ENCODE measurements at regions not wholly inside any gene's neighbourhood (a gene's known extent, or its start where the extent isn't known, plus 50 kb on each side); places are given as distances from the start of the nearest gene placed in this dataset.

GRCh38 chrX:82125103-82125502 lies 923.2 kb downstream of the SH3BGRL start:
- H3K4me3 ChIP-seq (ENCODE audit: low read depth in 2 of 2, low read length in 1 of 2), result no peak overlapping the region
- ChIA-PET CTCF (no interaction called here), POLR2A (no interaction called here)
- H3K4me2 ChIP-seq, result no peak overlapping the region
- TF ChIP-seq MEF2A (IDR thresholded peaks at IDR 0.05; ENCODE audit: borderline replicate concordance, low read depth), result no peak
- H2AFZ ChIP-seq (ENCODE audit: low read depth), result no peak overlapping the region
- WGBS (ENCODE audit: low lambda C conversion rate), result 5% methylated on average over 2 of the region's 2 CpGs
- H3K27ac ChIP-seq (ENCODE audit: low read depth in 2 of 2, low read length in 1 of 2), result no peak overlapping the region
- H3F3A ChIP-seq (replicated peaks; ENCODE audit: insufficient read depth), result no peaks in the 10 kb centered on the region
- H3K4me1 ChIP-seq (ENCODE audit: control insufficient read depth in 1 of 2, insufficient read depth in 2 of 2, low read depth in 1 of 2, low read length in 1 of 2), result no peaks in the 10 kb centered on the region
- DNase-seq, result no peak
- no peaks in the 10 kb centered on the region; the same call in 1 of the 2 replicates for H3K9me2 ChIP-seq
- H3K9ac ChIP-seq, result no peak overlapping the region
- H3K27me3 ChIP-seq (ENCODE audit: insufficient read depth), result no peaks in the 10 kb centered on the region
- H4K20me1 ChIP-seq (ENCODE audit: insufficient read depth), result no peaks in the 10 kb centered on the region
- no peaks in the 10 kb centered on the region for H3K9me3 ChIP-seq
- no peaks in the 10 kb centered on the region for H3K79me2 ChIP-seq (ENCODE audit: insufficient read depth)
- H3K36me3 ChIP-seq (replicated peaks in 1 of 2; ENCODE audit: control insufficient read depth in 1 of 2, insufficient read depth in 2 of 2, low read length in 1 of 2), result no peaks in the 10 kb centered on the region

- no peak for DNase-seq
- Histone ChIP-seq H3K9me3 (no peaks in the 10 kb centered on the region), H3K4me2 (no peak overlapping the region), H3K9ac (no peak overlapping the region), H3K36me3 (replicated peaks in 1 of 2; ENCODE audit: control insufficient read depth in 1 of 2, insufficient read depth in 2 of 2, low read length in 1 of 2) (no peaks in the 10 kb centered on the region), H3K4me1 (ENCODE audit: control insufficient read depth in 1 of 2, insufficient read depth in 2 of 2, low read depth in 1 of 2, low read length in 1 of 2) (no peaks in the 10 kb centered on the region), H4K20me1 (ENCODE audit: insufficient read depth) (no peaks in the 10 kb centered on the region), H3K27ac (ENCODE audit: low read depth in 2 of 2, low read length in 1 of 2) (no peak overlapping the region), H3K27me3 (ENCODE audit: insufficient read depth) (no peaks in the 10 kb centered on the region), H3F3A (replicated peaks; ENCODE audit: insufficient read depth) (no peaks in the 10 kb centered on the region), H3K9me2 (no peaks in the 10 kb centered on the region; the same call in 1 of the 2 replicates), H3K79me2 (ENCODE audit: insufficient read depth) (no peaks in the 10 kb centered on the region), H3K4me3 (ENCODE audit: low read depth in 2 of 2, low read length in 1 of 2) (no peak overlapping the region), H2AFZ (ENCODE audit: low read depth) (no peak overlapping the region)
- 0% methylated on average over 2 of the region's 2 CpGs for WGBS (ENCODE audit: low lambda C conversion rate)
- ChIA-PET POLR2A (no interaction called here), CTCF (no interaction called here)
- TF ChIP-seq RCOR1 (IDR thresholded peaks at IDR 0.05; ENCODE audit: low read length) (no peak), PBX3 (IDR thresholded peaks at IDR 0.05) (no peak), IRF3 (IDR thresholded peaks at IDR 0.05; ENCODE audit: low read depth, low read length) (no peak), TEAD4 (IDR thresholded peaks at IDR 0.05; ENCODE audit: borderline replicate concordance, insufficient read depth) (no peak), FOXJ3 (CRISPR knock-in tag; IDR thresholded peaks at IDR 0.05) (no peak), GABPA (IDR thresholded peaks at IDR 0.05; ENCODE audit: low read depth) (no peak), GATA2 (CRISPR knock-in tag; IDR thresholded peaks at IDR 0.05) (no peak), USF2 (IDR thresholded peaks at IDR 0.05; ENCODE audit: borderline replicate concordance, low read depth, low read length) (no peak), CHD2 (IDR thresholded peaks at IDR 0.05; ENCODE audit: low read length, partially characterized antibody) (no peak), FOXM1 (IDR thresholded peaks at IDR 0.05; ENCODE audit: low read depth) (no peak)
Observed at GRCh38 chrX:82127228-82128123, 925.6 kb downstream of the SH3BGRL start.

Data from SK-N-SH (cell line).